MCF 10A (cell line): ENCODE measurements at regions not wholly inside any gene's neighbourhood (a gene's known extent, or its start where the extent isn't known, plus 50 kb on each side); places are given as distances from the start of the nearest gene placed in this dataset.

ENCODE experiments used
- BruUV-seq: library from RNA; stranded (reverse); fragments of 400-500 nt; replicated peaks from 2 replicates; lab custom pipeline; 2021; lab: Mats Ljungman, UMichigan
- CTCF ChIA-PET: fragments of 300-600 bp; sonication (Branson Sonifier 250); formaldehyde crosslinking; extraction: SDS; loops from one replicate; lab custom pipeline; 2021; ENCODE audit warnings: antibody characterized with exemption, inconsistent platforms; lab: Yijun Ruan, JAX
- POLR2A ChIA-PET: fragments of 300-600, 350-650 bp; sonication (Branson Sonifier 250); formaldehyde crosslinking; extraction: SDS; loops from one replicate; lab custom pipeline; 2020; ENCODE audit warnings: antibody characterized with exemption, inconsistent platforms; lab: Yijun Ruan, JAX
- DNase-seq: peaks from one replicate; pipeline ENCODE4 v3.0.0-alpha.2; 2018; ENCODE audit not compliant: unreplicated experiment
- H3K27ac Mint-ChIP-seq: one replicate; pipeline ENCODE4 v1.8.0; 2022; ENCODE audit warnings: mild to moderate bottlenecking, low read depth, mixed read lengths; ENCODE audit not compliant: unreplicated experiment
- H3K27me3 Mint-ChIP-seq: one replicate; pipeline ENCODE4 v1.8.0; 2022; ENCODE audit warnings: mixed read lengths; ENCODE audit not compliant: insufficient read depth, unreplicated experiment
- H3K36me3 Mint-ChIP-seq: one replicate; pipeline ENCODE4 v1.8.0; 2022; ENCODE audit warnings: mild to moderate bottlenecking, moderate library complexity, mixed read lengths; ENCODE audit not compliant: insufficient read depth, unreplicated experiment
- H3K4me1 Mint-ChIP-seq: one replicate; pipeline ENCODE4 v1.8.0; 2022; ENCODE audit warnings: mixed read lengths; ENCODE audit not compliant: insufficient read depth, unreplicated experiment
- H3K4me3 Mint-ChIP-seq: one replicate; pipeline ENCODE4 v1.8.0; 2022; ENCODE audit warnings: mild to moderate bottlenecking, moderate library complexity, mixed read lengths; ENCODE audit not compliant: unreplicated experiment
- H3K9me3 Mint-ChIP-seq: one replicate; pipeline ENCODE4 v1.8.0; 2022; ENCODE audit warnings: mixed read lengths; ENCODE audit not compliant: unreplicated experiment
- intact Hi-C: fragments of 100-400 bp; cut with micrococcal nuclease; formaldehyde crosslinking; loops from 2 replicates; pipeline ENCODE4 v1.14.1; 2022
- TF ChIP-seq, protein P1 (sequence below): fragments of 200-600 bp; IDR thresholded peaks from one replicate; pipeline ENCODE4 v1.8.0; 2022; ENCODE audit warnings: antibody characterized with exemption, mild to moderate bottlenecking; ENCODE audit not compliant: unreplicated experiment

- H3K27ac Mint-ChIP-seq, result no peak overlapping the region
- DNase-seq, result no peak
- POLR2A ChIA-PET, result no interaction called here
- no TSS peak for BruUV-seq
- no peaks in the 10 kb centered on the region for H3K27me3 Mint-ChIP-seq
- H3K4me1 Mint-ChIP-seq, result no peaks in the 10 kb centered on the region
- TF ChIP-seq, protein P1, sequence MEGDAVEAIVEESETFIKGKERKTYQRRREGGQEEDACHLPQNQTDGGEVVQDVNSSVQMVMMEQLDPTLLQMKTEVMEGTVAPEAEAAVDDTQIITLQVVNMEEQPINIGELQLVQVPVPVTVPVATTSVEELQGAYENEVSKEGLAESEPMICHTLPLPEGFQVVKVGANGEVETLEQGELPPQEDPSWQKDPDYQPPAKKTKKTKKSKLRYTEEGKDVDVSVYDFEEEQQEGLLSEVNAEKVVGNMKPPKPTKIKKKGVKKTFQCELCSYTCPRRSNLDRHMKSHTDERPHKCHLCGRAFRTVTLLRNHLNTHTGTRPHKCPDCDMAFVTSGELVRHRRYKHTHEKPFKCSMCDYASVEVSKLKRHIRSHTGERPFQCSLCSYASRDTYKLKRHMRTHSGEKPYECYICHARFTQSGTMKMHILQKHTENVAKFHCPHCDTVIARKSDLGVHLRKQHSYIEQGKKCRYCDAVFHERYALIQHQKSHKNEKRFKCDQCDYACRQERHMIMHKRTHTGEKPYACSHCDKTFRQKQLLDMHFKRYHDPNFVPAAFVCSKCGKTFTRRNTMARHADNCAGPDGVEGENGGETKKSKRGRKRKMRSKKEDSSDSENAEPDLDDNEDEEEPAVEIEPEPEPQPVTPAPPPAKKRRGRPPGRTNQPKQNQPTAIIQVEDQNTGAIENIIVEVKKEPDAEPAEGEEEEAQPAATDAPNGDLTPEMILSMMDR, result no peak
- CTCF ChIA-PET, result no interaction called here
- H3K36me3 Mint-ChIP-seq, result no peaks in the 10 kb centered on the region
- H3K4me3 Mint-ChIP-seq, result no peak overlapping the region
- intact Hi-C loops, result no loop called here
- no peaks in the 10 kb centered on the region for H3K9me3 Mint-ChIP-seq
Observed at GRCh38 chr4:104412344-104412743, 82.3 kb downstream of the CXXC4 start.

- Mint-ChIP-seq H3K36me3 (no peaks in the 10 kb centered on the region), H3K4me3 (no peak overlapping the region), H3K27ac (no peak overlapping the region), H3K27me3 (no peaks in the 10 kb centered on the region), H3K4me1 (no peaks in the 10 kb centered on the region), H3K9me3 (no peaks in the 10 kb centered on the region)
- ChIA-PET POLR2A (no interaction called here), CTCF (no interaction called here)
- TF ChIP-seq, protein P1, result no peak
- no peak for DNase-seq
- BruUV-seq, result no TSS peak
- intact Hi-C loops, result no loop called here
Observed at GRCh38 chr4:104411502-104411901, 83.2 kb downstream of the CXXC4 start.

DNA sequence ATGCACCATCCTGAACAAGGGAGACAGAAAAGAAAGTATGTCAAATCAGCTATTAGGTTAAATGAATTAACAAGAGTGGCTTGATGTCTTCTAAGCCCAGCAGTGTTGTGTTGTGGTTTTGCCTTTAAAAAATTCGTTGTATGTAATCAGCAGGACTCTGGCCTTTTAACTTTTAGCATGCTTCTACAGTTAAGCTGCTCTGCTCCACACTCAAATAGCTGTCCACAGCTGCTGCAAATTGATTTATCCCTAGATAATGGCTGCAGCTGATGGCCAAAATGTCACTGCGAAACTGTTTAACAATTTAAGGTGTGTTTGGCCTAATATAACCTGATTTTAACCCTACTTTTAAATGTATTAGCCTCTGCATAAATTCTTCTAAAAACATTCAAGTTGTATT, 85.8 kb downstream of the CXXC4 start:
- no peaks in the 10 kb centered on the region for H3K36me3 Mint-ChIP-seq
- no peaks in the 10 kb centered on the region for H3K9me3 Mint-ChIP-seq
- no peak for DNase-seq
- H3K4me1 Mint-ChIP-seq, result no peaks in the 10 kb centered on the region
- BruUV-seq, result no TSS peak
- no peak overlapping the region for H3K27ac Mint-ChIP-seq
- TF ChIP-seq, protein P1, result no peak
- intact Hi-C loops, result no loop called here
- ChIA-PET POLR2A (no interaction called here), CTCF (interaction anchor here (0.8 kb wide), 1 partner anchor 43 kb away, joined by 3 read pairs; no protein-coding TSS in a partner anchor)
- H3K4me3 Mint-ChIP-seq, result no peak overlapping the region
- H3K27me3 Mint-ChIP-seq, result no peaks in the 10 kb centered on the region

- Mint-ChIP-seq H3K36me3 (no peaks in the 10 kb centered on the region), H3K4me1 (no peaks in the 10 kb centered on the region), H3K27ac (no peak overlapping the region), H3K9me3 (peaks cover 8% of the 10 kb centered on the region), H3K27me3 (no peaks in the 10 kb centered on the region), H3K4me3 (no peak overlapping the region)
- ChIA-PET CTCF (no interaction called here), POLR2A (no interaction called here)
- no TSS peak for BruUV-seq
- DNase-seq, result no peak
- TF ChIP-seq, protein P1, result no peak
- intact Hi-C loops, result no loop called here
Observed at GRCh38 chr4:104404361-104404760, 90.3 kb downstream of the CXXC4 start.
